ENCODE measurements at regions not wholly inside any gene's neighbourhood (a gene's known extent, or its start where the extent isn't known, plus 50 kb on each side); places are given as distances from the start of the nearest gene placed in this dataset.

DNA sequence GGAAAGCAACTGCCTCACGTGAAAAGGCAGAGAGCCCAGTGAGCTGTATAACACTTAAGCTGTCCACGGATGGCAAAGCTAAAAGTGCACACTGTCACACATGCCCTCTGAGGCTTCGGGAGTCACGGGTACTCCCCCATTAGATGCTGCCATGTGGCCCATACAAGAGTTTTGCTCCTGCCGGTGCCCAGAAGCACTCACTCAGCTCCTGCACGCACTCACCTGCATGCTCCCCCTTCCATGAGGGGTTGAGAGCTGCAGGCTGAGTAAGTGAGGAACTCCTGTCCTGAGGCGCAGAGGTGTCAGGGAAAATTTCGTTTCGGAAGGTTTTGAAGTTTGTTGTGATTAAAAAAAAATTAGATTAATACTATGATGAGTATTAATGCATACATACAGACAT is 939.2 kb upstream of the ATXN8OS start:
- DNase-seq (ENCODE audit: low spot score): no peak
- no peak for TF ChIP-seq CTCF (IDR thresholded peaks at IDR 0.05)
- Mint-ChIP-seq H3K27ac (ENCODE audit: unreplicated experiment) (no peak overlapping the region), H3K4me1 (ENCODE audit: low read depth) (no peaks in the 10 kb centered on the region), H3K4me3 (ENCODE audit: unreplicated experiment) (no peak overlapping the region), H3K9me3 (ENCODE audit: low read depth) (no peaks in the 10 kb centered on the region), H3K36me3 (ENCODE audit: low read depth) (no peaks in the 10 kb centered on the region), H3K27me3 (ENCODE audit: low read depth) (no peaks in the 10 kb centered on the region)

- Mint-ChIP-seq H3K27me3 (ENCODE audit: low read depth) (no peaks in the 10 kb centered on the region), H3K9me3 (ENCODE audit: low read depth) (peaks cover 4% of the 10 kb centered on the region), H3K36me3 (ENCODE audit: low read depth) (no peaks in the 10 kb centered on the region), H3K4me3 (ENCODE audit: unreplicated experiment) (no peak overlapping the region), H3K27ac (ENCODE audit: unreplicated experiment) (no peak overlapping the region), H3K4me1 (ENCODE audit: low read depth) (no peaks in the 10 kb centered on the region)
- no peak for DNase-seq (ENCODE audit: low spot score)
- TF ChIP-seq CTCF (IDR thresholded peaks at IDR 0.05): no peak
These were observed 952.5 kb upstream of the ATXN8OS start for GRCh38 chr13:69155136-69155535.

DNA sequence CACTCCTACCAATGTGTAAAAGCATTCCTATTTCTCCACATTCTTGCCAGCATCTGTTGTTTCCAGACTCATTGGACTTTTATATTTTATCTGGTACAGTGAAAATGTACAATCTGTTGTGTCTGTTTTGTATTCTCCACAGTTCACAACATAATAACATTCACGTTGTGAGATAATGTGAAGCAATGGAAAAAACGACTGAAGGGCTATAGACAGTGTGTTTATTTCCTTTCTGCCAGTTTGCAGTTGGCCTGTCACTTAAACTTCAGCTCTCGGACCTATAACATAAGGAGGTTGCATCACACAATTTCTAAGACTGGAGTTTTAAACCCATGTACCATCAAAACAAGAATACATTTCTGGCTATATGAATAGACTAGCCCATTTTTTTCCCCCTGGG is 965.5 kb upstream of the ATXN8OS start:
- Mint-ChIP-seq H3K27me3 (ENCODE audit: low read depth) (no peaks in the 10 kb centered on the region), H3K4me1 (ENCODE audit: low read depth) (no peaks in the 10 kb centered on the region), H3K27ac (ENCODE audit: unreplicated experiment) (no peak overlapping the region), H3K36me3 (ENCODE audit: low read depth) (no peaks in the 10 kb centered on the region), H3K9me3 (ENCODE audit: low read depth) (no peaks in the 10 kb centered on the region), H3K4me3 (ENCODE audit: unreplicated experiment) (no peak overlapping the region)
- no peak for TF ChIP-seq CTCF (IDR thresholded peaks at IDR 0.05)
- DNase-seq (ENCODE audit: low spot score): no peak

GRCh38 chr13:69124996-69125395 is 982.6 kb upstream of the ATXN8OS start:
- no peak overlapping the region for H3K4me3 Mint-ChIP-seq (ENCODE audit: unreplicated experiment)
- no peaks in the 10 kb centered on the region for H3K4me1 Mint-ChIP-seq (ENCODE audit: low read depth)
- DNase-seq (ENCODE audit: low spot score): no peak
- no peaks in the 10 kb centered on the region for H3K36me3 Mint-ChIP-seq (ENCODE audit: low read depth)
- no peak overlapping the region for H3K27ac Mint-ChIP-seq (ENCODE audit: unreplicated experiment)
- no peak for TF ChIP-seq CTCF (IDR thresholded peaks at IDR 0.05)
- peaks cover 4% of the 10 kb centered on the region for H3K9me3 Mint-ChIP-seq (ENCODE audit: low read depth)
- H3K27me3 Mint-ChIP-seq (ENCODE audit: low read depth): no peaks in the 10 kb centered on the region

DNA sequence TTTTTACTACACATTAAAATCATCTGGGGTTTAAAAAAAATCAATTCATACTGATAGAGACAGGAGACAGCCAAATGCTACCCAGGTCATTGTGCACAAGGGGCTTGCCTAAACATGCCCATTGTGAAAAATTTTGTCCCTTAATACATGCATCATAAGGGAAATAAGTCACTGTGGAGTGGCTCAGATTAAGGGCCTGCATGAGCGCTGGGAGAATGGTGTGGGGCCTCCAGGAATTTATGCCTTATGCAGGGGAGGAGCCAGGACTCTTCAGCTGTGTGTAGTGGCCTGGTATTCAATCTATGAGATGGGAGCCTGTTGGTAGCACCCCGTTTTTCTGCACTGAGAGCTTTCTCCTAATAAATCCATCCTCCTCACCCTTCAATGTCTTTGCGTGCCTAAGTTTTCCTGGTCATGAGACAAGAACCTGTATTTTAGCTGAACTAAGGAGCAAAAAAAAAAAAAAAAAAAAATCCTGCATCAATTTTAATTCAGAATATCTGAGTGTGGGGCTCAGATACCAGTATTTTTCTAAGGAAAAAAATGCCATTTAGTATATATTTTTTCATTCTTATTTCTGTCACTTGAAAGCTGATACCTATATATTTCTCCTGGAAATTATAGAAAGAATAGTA is 997.6 kb upstream of the ATXN8OS start:
- TF ChIP-seq CTCF (IDR thresholded peaks at IDR 0.05): no peak
- Mint-ChIP-seq H3K4me3 (ENCODE audit: unreplicated experiment) (no peak overlapping the region), H3K9me3 (ENCODE audit: low read depth) (peaks cover 16% of the 10 kb centered on the region), H3K36me3 (ENCODE audit: low read depth) (no peaks in the 10 kb centered on the region), H3K27me3 (ENCODE audit: low read depth) (no peaks in the 10 kb centered on the region), H3K27ac (ENCODE audit: unreplicated experiment) (no peak overlapping the region), H3K4me1 (ENCODE audit: low read depth) (no peaks in the 10 kb centered on the region)
- DNase-seq (ENCODE audit: low spot score): no peak
